Small intestine (tissue), 7 donors: ENCODE measurements at regions not wholly inside any gene's neighbourhood (a gene's known extent, or its start where the extent isn't known, plus 50 kb on each side); places are given as distances from the start of the nearest gene placed in this dataset.

ENCODE experiments used
- DNase-seq, 2 donors: peaks; one replicate each; pipeline versions ENCODE4 v3.0.0 to v3.0.0-alpha.2; 2013
- FAIRE-seq: peaks from 2 replicates; lab custom pipeline; 2012; peaks lifted over from hg19 to GRCh38; lab: Jason Lieb, UNC
- H3K27ac ChIP-seq, 3 donors: one replicate each; pipeline ENCODE4 v1.5.1; 2013; ENCODE audit warnings: low read length in 2 of 3, mild to moderate bottlenecking in 2 of 3, control low read depth in 1 of 3, inconsistent platforms in 1 of 3, low read depth in 1 of 3, moderate library complexity in 1 of 3
- H3K27me3 ChIP-seq, 3 donors: one replicate each; pipeline ENCODE4 v1.6.1; 2013; ENCODE audit warnings: low read length in 3 of 3, inconsistent platforms in 1 of 3; ENCODE audit not compliant: control insufficient read depth in 3 of 3, insufficient read depth in 3 of 3
- H3K36me3 ChIP-seq, 3 donors: one replicate each; pipeline ENCODE4 v1.6.1; 2013; ENCODE audit warnings: low read length in 3 of 3, inconsistent platforms in 1 of 3, low read depth in 1 of 3, mild to moderate bottlenecking in 1 of 3, moderate library complexity in 1 of 3; ENCODE audit not compliant: control insufficient read depth in 3 of 3, insufficient read depth in 2 of 3
- H3K4me1 ChIP-seq, 3 donors: one replicate each; pipeline ENCODE4 v1.6.1; 2013; ENCODE audit warnings: low read length in 2 of 3, inconsistent platforms in 1 of 3, low read depth in 1 of 3, mild to moderate bottlenecking in 1 of 3, moderate library complexity in 1 of 3; ENCODE audit not compliant: control insufficient read depth in 3 of 3, insufficient read depth in 2 of 3
- H3K4me3 ChIP-seq, 3 donors: one replicate each; pipeline ENCODE4 v1.5.1; 2013; ENCODE audit warnings: low read length in 3 of 3, control low read depth in 1 of 3, inconsistent platforms in 1 of 3, low read depth in 1 of 3, mild to moderate bottlenecking in 1 of 3, moderate library complexity in 1 of 3
- H3K9me3 ChIP-seq, 2 donors: one replicate each; pipeline ENCODE4 v1.6.1; 2013; ENCODE audit warnings: low read depth in 1 of 2, low read length in 1 of 2; ENCODE audit not compliant: control insufficient read depth in 2 of 2, insufficient read depth in 1 of 2
- WGBS, 3 donors: extraction: QIAGEN DNeasy Blood & Tissue Kit; methylation state at CpG; one replicate each; pipeline ENCODE4 v1.1.7; 2013; 5-methylcytosine and 5-hydroxymethylcytosine counted together
- donor health status: healthy with polysubstance abuse.
- donor health status: control.
- donor health status: control.
- donor health status: Bipolar disorder and iron deficiency.
- donor health status: healthy.

GRCh38 chr12:30391766-30392366, 303.8 kb downstream of the IPO8 start:
- no peak overlapping the region for H3K4me3 ChIP-seq
- FAIRE-seq: no peak

GRCh38 chr12:30385706-30386105, 310.0 kb downstream of the IPO8 start:
- no peak overlapping the region for H3K27ac ChIP-seq
- 60 to 69% (median 63%) methylated on average over 4 of the region's 4 CpGs for WGBS, 3 donors
- H3K9me3 ChIP-seq: peaks cover 0 to 21% of the 10 kb centered on the region in 2 donors
- H3K4me1 ChIP-seq: no peaks in the 10 kb centered on the region
- DNase-seq: no peak
- FAIRE-seq: no peak
- H3K36me3 ChIP-seq: no peaks in the 10 kb centered on the region
- no peak overlapping the region for H3K4me3 ChIP-seq
- H3K27me3 ChIP-seq: no peaks in the 10 kb centered on the region

More at GRCh38 chr12:30391766-30392366, 303.8 kb downstream of the IPO8 start:
- Histone ChIP-seq H3K9me3 (peaks cover 0 to 33% of the 10 kb centered on the region in 2 donors), H3K27me3 (no peaks in the 10 kb centered on the region), H3K36me3 (no peaks in the 10 kb centered on the region), H3K27ac (no peak overlapping the region), H3K4me1 (no peaks in the 10 kb centered on the region)
- 71 to 85% (median 80%) methylated on average over 5 of the region's 5 CpGs for WGBS, 3 donors
- DNase-seq: no peak

- H3K27ac ChIP-seq: no peak overlapping the region
- 88 to 97% (median 94%) methylated on average over 1 of the region's 1 CpG for WGBS, 3 donors
- no peaks in the 10 kb centered on the region for H3K4me1 ChIP-seq
- H3K9me3 ChIP-seq: peaks cover 0 to 25% of the 10 kb centered on the region in 2 donors
- no peak for FAIRE-seq
- H3K4me3 ChIP-seq: no peak overlapping the region
- no peaks in the 10 kb centered on the region for H3K36me3 ChIP-seq
- DNase-seq: no peak
- no peaks in the 10 kb centered on the region for H3K27me3 ChIP-seq
Observed at GRCh38 chr12:30384976-30385375, 310.7 kb downstream of the IPO8 start.

GRCh38 chr12:30378307-30378706, 317.4 kb downstream of the IPO8 start:
- H3K27ac ChIP-seq: no peak overlapping the region
- no peaks in the 10 kb centered on the region for H3K27me3 ChIP-seq
- peaks cover 0 to 27% of the 10 kb centered on the region in 2 donors for H3K9me3 ChIP-seq
- 93 to 100% (median 93%) methylated on average over 1 of the region's 1 CpG for WGBS, 3 donors
- H3K36me3 ChIP-seq: no peaks in the 10 kb centered on the region
- DNase-seq (no peak), FAIRE-seq (no peak)
- H3K4me1 ChIP-seq: no peaks in the 10 kb centered on the region
- H3K4me3 ChIP-seq: no peak overlapping the region

DNA sequence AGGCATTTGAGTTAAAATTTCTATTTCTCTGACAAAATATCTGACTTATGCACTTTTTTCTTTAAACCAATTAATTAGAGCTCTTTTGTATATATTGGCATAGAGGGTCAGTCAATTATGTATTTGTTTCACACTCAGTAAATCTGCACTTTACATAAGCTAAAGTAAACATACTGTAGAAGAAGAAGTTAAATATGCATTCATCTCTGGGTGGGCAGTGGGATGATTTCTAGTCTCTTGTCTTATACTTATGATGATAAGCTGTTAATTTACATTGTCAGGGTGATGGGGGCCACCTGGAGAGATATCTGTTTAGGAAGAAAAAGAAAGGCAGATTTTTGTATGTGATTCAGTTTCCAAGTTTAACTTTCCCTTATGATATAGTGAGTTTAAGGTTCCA, 330.8 kb downstream of the IPO8 start:
- no peak for FAIRE-seq
- Histone ChIP-seq H3K36me3 (no peaks in the 10 kb centered on the region), H3K27me3 (no peaks in the 10 kb centered on the region), H3K27ac (no peak overlapping the region), H3K4me1 (no peaks in the 10 kb centered on the region), H3K4me3 (no peak overlapping the region), H3K9me3 (peaks cover 0 to 2% of the 10 kb centered on the region in 2 donors)
- DNase-seq: no peak

DNA sequence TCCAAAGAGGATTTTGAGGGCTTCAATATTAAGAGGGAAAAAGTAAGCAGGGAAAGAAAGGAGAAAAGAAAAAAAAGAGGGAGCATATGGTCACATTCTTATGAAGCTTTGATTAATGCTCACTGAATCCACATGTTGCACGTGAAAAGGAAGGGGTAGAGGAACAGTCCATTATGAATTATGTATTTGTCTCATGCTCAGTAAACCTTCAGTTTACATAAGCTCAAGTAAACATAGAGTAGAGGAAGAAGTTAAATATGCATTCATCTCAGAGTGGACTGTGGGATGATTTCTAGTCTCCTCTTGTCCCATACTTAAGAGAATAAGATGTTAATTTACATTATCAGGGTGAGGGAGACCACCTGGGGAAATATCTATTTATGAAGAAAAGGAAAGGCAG, 334.5 kb downstream of the IPO8 start:
- Histone ChIP-seq H3K9me3 (no peaks in the 10 kb centered on the region), H3K36me3 (no peaks in the 10 kb centered on the region), H3K4me3 (no peak overlapping the region), H3K27ac (no peak overlapping the region), H3K27me3 (no peaks in the 10 kb centered on the region), H3K4me1 (no peaks in the 10 kb centered on the region)
- FAIRE-seq: no peak
- DNase-seq: no peak
- WGBS, 3 donors: 19 to 28% (median 22%) methylated on average over 1 of the region's 1 CpG

- Histone ChIP-seq H3K27me3 (no peaks in the 10 kb centered on the region), H3K4me3 (no peak overlapping the region), H3K4me1 (no peaks in the 10 kb centered on the region), H3K36me3 (no peaks in the 10 kb centered on the region), H3K27ac (no peak overlapping the region), H3K9me3 (no peaks in the 10 kb centered on the region)
- DNase-seq (no peak), FAIRE-seq (no peak)
- 56 to 91% (median 58%) methylated on average over 3 of the region's 3 CpGs for WGBS, 3 donors
Observed at GRCh38 chr12:30358671-30359070, 337.0 kb downstream of the IPO8 start.

DNA sequence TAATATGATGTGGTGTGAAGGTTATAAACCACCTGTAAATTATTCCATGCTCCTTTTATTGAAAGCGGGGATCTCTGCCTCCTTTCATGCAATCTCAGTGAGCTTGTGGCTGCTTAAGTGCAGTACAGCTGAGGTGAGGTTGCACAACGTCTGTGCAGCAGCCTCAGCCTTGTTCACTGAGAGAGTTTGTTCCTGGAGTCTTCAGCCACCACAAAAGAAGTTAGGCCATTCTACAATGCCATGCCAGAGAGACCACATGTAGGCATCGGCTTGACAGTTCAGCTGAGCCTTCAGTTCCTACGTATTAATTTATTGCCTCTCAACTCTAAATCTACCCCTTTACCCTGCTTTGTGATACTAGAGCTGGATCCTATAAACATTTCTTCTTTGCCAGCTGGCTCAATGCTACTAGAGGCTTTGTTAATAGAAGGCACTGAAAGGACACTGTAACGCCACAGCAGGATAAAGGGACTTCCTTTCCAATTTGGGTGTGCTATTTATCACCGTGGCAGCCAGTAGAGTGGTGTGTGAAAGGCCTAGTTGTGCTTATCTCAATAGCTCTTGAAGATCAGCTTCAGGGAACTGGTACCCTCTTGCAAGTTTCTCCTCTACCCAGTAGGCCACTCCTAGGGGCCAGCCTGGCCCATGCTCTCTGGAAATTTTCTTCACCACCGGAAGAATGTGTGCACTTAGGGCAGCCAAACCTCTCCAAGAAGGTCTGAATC, 337.7 kb downstream of the IPO8 start:
- H3K9me3 ChIP-seq: no peaks in the 10 kb centered on the region
- no peaks in the 10 kb centered on the region for H3K36me3 ChIP-seq
- H3K4me3 ChIP-seq: no peak overlapping the region
- no peak overlapping the region for H3K27ac ChIP-seq
- H3K4me1 ChIP-seq: no peaks in the 10 kb centered on the region
- H3K27me3 ChIP-seq: no peaks in the 10 kb centered on the region
- DNase-seq (no peak), FAIRE-seq (no peak)
- 56 to 67% (median 63%) methylated on average over 7 of the region's 7 CpGs for WGBS, 3 donors
